Retina (tissue), 1 donor: ENCODE measurements at regions not wholly inside any gene's neighbourhood (a gene's known extent, or its start where the extent isn't known, plus 50 kb on each side); places are given as distances from the start of the nearest gene placed in this dataset.

Source experiments
- DNase-seq: peaks from one replicate; pipeline ENCODE4 v3.0.0-alpha.2; 2016

DNA sequence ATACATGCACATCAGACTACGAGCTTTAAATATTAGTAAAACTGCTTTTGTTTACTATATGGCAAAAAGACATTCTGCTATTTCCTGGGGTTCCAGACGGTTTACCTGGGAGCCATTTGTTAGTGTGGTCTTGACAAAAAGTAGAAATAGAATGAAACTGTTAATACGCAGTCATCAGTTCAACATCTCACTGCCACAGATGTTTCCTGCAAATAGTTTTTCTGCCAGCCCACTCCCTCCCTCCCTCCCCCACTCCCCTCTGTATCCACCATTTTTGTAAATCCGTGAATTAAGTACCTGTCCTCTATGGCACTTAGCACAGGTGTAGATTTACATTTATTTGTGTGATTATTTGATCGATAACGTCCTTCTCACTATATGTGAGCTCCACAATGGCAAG is 74.6 kb upstream of the TPK1 start:
- no peak for DNase-seq

DNA sequence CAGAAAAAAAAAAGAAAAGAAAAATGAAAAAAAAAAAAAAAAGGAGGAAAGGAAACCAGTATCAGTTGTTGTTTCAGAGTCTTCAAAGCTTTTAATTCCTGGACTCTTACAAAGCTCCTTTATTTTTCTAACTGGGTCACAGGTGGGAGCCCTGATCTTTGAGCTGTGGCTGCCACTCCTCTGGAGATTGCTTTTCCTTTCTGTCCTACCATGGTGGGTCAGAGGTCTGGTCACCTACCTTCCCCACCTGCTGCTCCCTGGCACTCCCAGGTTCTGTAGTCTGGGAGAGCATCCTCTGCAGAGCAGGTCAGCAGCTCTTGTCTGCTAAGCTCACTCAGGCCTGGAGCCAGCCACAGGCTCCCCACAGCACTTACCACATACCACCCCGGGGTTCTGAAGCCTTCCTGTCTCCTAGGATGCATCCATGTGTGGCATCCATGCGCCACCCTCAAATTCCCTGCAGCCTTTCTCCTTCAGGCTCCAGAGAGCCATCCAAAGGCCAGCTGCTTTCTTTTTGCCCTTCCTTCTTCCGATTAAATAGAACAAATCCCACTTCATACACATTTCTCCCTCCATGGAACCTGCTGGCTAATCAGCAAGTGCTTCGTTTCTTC is 73.2 kb upstream of the TPK1 start:
- DNase-seq: peak; percentile 9

DNA sequence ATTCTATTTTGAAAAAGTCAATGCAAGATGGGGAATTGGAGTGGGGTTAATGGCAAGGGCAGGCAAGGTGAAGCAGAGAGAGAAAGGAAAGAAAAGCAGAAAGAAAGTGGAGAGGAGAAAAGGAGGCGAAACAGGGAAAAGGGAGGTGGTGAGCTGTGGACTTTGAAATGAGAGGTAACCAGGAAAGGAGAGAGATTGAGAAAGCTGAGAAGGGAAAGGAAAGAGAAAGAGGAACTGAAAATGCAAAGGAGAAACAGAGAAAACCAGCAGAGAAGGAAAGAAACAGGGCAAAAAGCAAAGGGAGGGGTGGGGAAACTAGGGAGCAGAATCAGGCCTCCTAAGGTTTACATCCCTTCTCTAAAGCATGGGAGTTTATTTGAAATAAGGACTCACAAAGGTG is 72.5 kb upstream of the TPK1 start:
- no peak for DNase-seq

DNA sequence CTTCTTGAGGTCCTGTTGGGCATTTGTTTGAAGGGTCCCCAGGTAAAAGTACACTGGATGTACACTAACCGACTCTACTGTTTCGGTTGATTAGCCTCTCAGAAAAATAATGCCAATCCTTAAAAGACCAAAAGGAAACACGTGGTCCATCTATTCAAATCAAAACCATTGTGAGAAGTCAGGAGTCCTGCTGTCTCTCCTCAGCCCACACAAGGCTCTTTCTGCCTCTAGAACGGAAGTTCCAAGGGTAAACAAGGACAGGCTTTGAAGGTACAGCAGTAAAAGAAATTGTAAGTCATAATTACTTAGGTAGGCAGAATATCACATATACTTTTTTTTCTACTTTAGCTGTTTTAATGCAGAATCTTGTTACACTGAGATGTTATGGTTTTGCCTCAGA is 71.7 kb upstream of the TPK1 start:
- DNase-seq: no peak

DNA sequence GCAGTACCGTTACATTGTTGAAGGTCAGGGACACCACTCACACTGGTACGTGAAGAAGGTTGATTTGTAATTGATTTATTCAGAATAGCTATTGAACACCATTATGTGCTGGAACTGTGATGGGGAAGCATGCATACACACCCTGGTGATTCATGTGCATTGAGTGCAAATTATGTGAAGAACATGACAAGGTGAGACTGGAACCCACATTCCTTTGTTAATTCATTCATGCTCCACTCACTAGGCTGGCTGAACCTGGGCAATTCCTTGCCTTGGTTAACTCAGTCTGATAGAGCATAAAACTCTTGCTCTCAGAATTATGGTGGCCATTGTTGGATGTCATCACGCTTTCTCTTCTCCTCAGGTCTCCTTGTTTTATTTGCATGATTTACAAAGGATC is 67.3 kb upstream of the TPK1 start:
- DNase-seq: no peak

DNA sequence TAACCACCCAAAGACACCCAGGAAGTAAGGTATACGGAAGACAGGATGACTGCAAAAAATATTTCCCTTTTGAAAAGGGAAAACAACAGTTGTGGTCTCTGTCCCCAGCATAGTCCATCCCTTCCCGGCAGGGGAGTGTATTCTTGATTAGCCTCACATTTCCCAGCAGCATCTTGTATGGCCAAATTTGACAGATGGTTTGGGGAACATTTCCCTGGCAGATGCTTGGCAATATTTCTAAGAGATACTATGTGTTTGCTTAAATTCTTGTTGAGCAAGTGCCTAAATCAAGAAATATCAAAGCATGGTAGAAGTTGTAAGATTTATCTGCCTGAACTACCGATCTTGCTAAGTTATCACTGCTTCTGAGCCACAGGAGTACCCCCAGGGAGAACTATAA is 56.9 kb upstream of the TPK1 start:
- no peak for DNase-seq
